Naive thymus-derived CD4-positive, alpha-beta T cell (primary cell): ENCODE measurements at regions not wholly inside any gene's neighbourhood (a gene's known extent, or its start where the extent isn't known, plus 50 kb on each side); places are given as distances from the start of the nearest gene placed in this dataset.

Source experiments
- ATAC-seq: fragments of 150-1000 bp; cut with Tn5 transposase; 2 replicates; pipeline ENCODE4 v1.10.0; 2021; ENCODE audit warnings: mild to moderate bottlenecking, moderate library complexity
- CTCF ChIA-PET: fragments of 350-600 bp; sonication (Branson Sonifier 250); formaldehyde crosslinking; loops from one replicate; lab custom pipeline; 2021; ENCODE audit warnings: antibody characterized with exemption; lab: Charles Lee
- POLR2A ChIA-PET: fragments of 350-600 bp; sonication (Branson Sonifier 250); formaldehyde crosslinking; loops from one replicate; lab custom pipeline; 2021; ENCODE audit warnings: antibody characterized with exemption, inconsistent platforms; lab: Charles Lee
- DNase-seq, 9 donors: peaks; one replicate each; pipeline versions ENCODE4 v3.0.0 to v3.0.0-alpha.2; 2020 to 2022; ENCODE audit warnings: mixed read lengths in 1 of 9
- H3K27ac ChIP-seq: one replicate; pipeline ENCODE4 v1.7.0; 2013; ENCODE audit warnings: mild to moderate bottlenecking, low read depth, low read length, moderate library complexity
- H3K27me3 ChIP-seq, 2 donors: one replicate each; pipeline ENCODE4 v1.7.0; 2013; ENCODE audit warnings: low read length in 2 of 2, mild to moderate bottlenecking in 2 of 2, moderate library complexity in 2 of 2; ENCODE audit not compliant: control insufficient read depth in 2 of 2, insufficient read depth in 2 of 2
- H3K36me3 ChIP-seq, 3 experiments: 1 replicate in 2 of 3; 2 replicates in 1 of 3; pipeline ENCODE4 v1.7.0; 2013; ENCODE audit warnings: low read length in 3 of 3, mild to moderate bottlenecking in 3 of 3, moderate library complexity in 1 of 3; ENCODE audit not compliant: insufficient read depth in 3 of 3, control insufficient read depth in 2 of 3
- H3K4me1 ChIP-seq, 2 donors: one replicate each; pipeline ENCODE4 v1.7.0; 2013; ENCODE audit warnings: low read length in 2 of 2, mild to moderate bottlenecking in 2 of 2, moderate library complexity in 1 of 2; ENCODE audit not compliant: control insufficient read depth in 2 of 2, insufficient read depth in 2 of 2
- H3K4me3 ChIP-seq: 2 replicates; pipeline ENCODE4 v1.7.0; 2013; ENCODE audit warnings: mild to moderate bottlenecking, low read length
- H3K9me3 ChIP-seq, 3 experiments: 1 replicate in 2 of 3; 2 replicates in 1 of 3; pipeline ENCODE4 v1.7.0; 2013; ENCODE audit warnings: low read length in 3 of 3; ENCODE audit not compliant: control insufficient read depth in 2 of 3
- H3K27ac Mint-ChIP-seq, 9 donors: one replicate each; pipeline ENCODE4 v1.8.0; 2020 to 2022; ENCODE audit warnings: mixed read lengths in 9 of 9, mild to moderate bottlenecking in 8 of 9, moderate library complexity in 5 of 9, inconsistent platforms in 2 of 9
- H3K27me3 Mint-ChIP-seq, 5 donors: one replicate each; pipeline ENCODE4 v1.8.0; 2021 to 2022; ENCODE audit warnings: mixed read lengths in 5 of 5, mild to moderate bottlenecking in 1 of 5
- H3K36me3 Mint-ChIP-seq, 5 donors: one replicate each; pipeline ENCODE4 v1.8.0; 2020 to 2022; ENCODE audit warnings: mixed read lengths in 5 of 5, mild to moderate bottlenecking in 3 of 5, inconsistent platforms in 1 of 5
- H3K4me1 Mint-ChIP-seq, 7 donors: one replicate each; pipeline ENCODE4 v1.8.0; 2020 to 2022; ENCODE audit warnings: mixed read lengths in 7 of 7, mild to moderate bottlenecking in 3 of 7, inconsistent platforms in 1 of 7
- H3K4me3 Mint-ChIP-seq, 10 donors: one replicate each; pipeline ENCODE4 v1.8.0; 2020 to 2022; ENCODE audit warnings: mild to moderate bottlenecking in 10 of 10, mixed read lengths in 10 of 10, moderate library complexity in 6 of 10, inconsistent platforms in 2 of 10
- H3K9me3 Mint-ChIP-seq, 11 donors: one replicate each; pipeline ENCODE4 v1.8.0; 2020 to 2022; ENCODE audit warnings: mixed read lengths in 11 of 11, mild to moderate bottlenecking in 4 of 11, inconsistent platforms in 1 of 11, moderate library complexity in 1 of 11
- intact Hi-C, 2 donors: fragments of 100-400 bp; cut with micrococcal nuclease; formaldehyde crosslinking; loops; one replicate each; pipeline ENCODE4 v1.15.1; 2023

DNA sequence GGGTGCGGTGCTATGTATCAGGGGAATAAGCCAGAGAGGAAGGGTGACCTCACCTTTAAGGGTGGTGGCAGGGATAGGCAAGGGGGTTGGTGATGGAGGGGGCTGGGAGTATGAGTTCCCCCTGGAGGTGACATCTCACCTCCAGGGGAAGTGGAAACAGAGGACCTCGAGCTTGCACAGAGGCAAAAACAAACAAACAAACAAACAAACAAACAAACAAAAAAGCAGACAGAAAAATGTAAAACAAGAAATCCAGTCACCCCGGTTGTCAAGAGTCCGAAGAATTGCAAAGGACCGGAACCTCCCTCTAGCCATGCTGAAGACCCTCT lies 112.2 kb upstream of the MYL2 start:
- Histone ChIP-seq H3K36me3 (no peaks in the 10 kb centered on the region), H3K27ac (no peak overlapping the region), H3K27me3 (peaks cover 10 to 33% of the 10 kb centered on the region in 2 donors), H3K4me1 (peaks cover 0 to 24% of the 10 kb centered on the region in 2 donors), H3K4me3 (no peak overlapping the region), H3K9me3 (no peaks in the 10 kb centered on the region)
- no peak overlapping the region for H3K27ac Mint-ChIP-seq
- H3K4me1 Mint-ChIP-seq, result peaks cover 12 to 28% (median 23%) of the 10 kb centered on the region in 7 donors
- ChIA-PET CTCF (no interaction called here), POLR2A (no interaction called here)
- no peaks in the 10 kb centered on the region for H3K9me3 Mint-ChIP-seq
- H3K36me3 Mint-ChIP-seq, result peaks cover 0 to 1% (median 0%) of the 10 kb centered on the region in 5 donors
- no peak for DNase-seq
- no peak for ATAC-seq
- peaks cover 47 to 81% (median 55%) of the 10 kb centered on the region in 5 donors for H3K27me3 Mint-ChIP-seq
- intact Hi-C loops, result loop anchor here in 1 of 2 donors (10.0 kb wide), 1 partner anchor 62 kb away; no protein-coding TSS in a partner anchor
- H3K4me3 Mint-ChIP-seq, result peak overlapping the region; percentile 48 to 93 (median 66)

DNA sequence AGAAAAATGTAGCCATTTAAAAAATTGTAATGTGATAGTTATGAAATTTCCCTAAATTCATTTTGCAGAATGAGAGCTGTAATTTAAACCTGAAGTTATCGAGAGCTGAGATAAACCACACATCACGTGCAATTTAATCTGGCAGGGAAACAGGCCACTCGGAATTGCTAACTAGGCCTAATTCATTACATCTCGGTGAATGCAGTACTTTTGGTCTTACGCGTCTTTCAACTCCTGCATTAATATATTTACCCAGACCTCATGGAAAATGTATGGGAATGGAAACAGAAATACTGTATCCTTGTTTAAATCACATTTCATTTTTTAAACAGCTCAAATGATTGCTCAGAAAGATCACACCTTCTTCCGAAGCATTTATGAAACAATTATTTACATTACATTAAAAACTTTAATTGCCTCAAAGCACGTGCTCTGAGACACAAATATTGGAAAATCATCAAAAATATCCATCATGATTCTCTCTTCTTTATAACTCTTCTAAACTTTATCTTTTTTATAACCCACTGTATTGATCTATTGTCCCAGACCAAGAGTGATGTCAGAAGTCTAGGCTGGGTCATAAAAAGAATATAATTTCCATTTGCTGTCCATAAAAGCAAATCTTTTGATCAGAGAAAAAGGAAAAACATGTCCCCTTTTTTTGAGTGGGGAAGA lies 111.7 kb upstream of the MYL2 start:
- H3K27me3 ChIP-seq, result peaks cover 10 to 33% of the 10 kb centered on the region in 2 donors
- ATAC-seq (no peak), DNase-seq (no peak)
- Mint-ChIP-seq H3K27ac (no peak overlapping the region), H3K4me1 (peaks cover 12 to 25% (median 23%) of the 10 kb centered on the region in 7 donors), H3K27me3 (peaks cover 42 to 79% (median 50%) of the 10 kb centered on the region in 5 donors), H3K9me3 (no peaks in the 10 kb centered on the region), H3K36me3 (peaks cover 0 to 1% (median 0%) of the 10 kb centered on the region in 5 donors), H3K4me3 (peak overlapping the region; percentile 48 to 93 (median 66))
- H3K4me3 ChIP-seq, result no peak overlapping the region
- no peaks in the 10 kb centered on the region for H3K9me3 ChIP-seq
- H3K4me1 ChIP-seq, result peaks cover 0 to 24% of the 10 kb centered on the region in 2 donors
- POLR2A ChIA-PET, result no interaction called here
- H3K36me3 ChIP-seq, result no peaks in the 10 kb centered on the region
- no peak overlapping the region for H3K27ac ChIP-seq
- CTCF ChIA-PET, result no interaction called here
- intact Hi-C loops, result loop anchor here in 1 of 2 donors (10.0 kb wide), 1 partner anchor 63 kb away; no protein-coding TSS in a partner anchor

DNA sequence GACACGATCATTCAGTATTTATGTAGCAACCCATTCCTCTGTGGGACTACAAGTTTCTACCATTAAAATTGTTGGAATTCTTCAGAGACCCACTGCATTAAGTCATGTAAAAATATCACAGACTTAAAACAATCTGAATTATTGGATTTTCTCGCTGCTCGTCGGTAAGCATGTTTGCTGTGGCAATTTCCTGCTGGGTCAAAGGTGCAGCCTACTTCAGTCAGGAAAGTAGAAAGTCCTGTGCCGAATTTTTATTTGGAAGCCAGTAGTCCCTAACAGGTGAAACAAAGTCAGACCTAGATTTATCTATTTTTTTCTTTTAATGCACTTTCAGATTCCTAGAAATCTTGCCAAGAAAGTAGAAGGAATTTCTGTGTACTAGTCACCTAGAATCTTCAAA lies 110.4 kb upstream of the MYL2 start:
- Histone ChIP-seq H3K27ac (no peak overlapping the region), H3K9me3 (no peaks in the 10 kb centered on the region), H3K36me3 (no peaks in the 10 kb centered on the region), H3K4me1 (peaks cover 0 to 16% of the 10 kb centered on the region in 2 donors), H3K4me3 (no peak overlapping the region), H3K27me3 (peaks cover 10 to 27% of the 10 kb centered on the region in 2 donors)
- peaks cover 33 to 77% (median 45%) of the 10 kb centered on the region in 5 donors for H3K27me3 Mint-ChIP-seq
- intact Hi-C loops, result loop anchor here in 1 of 2 donors (10.0 kb wide), 1 partner anchor 64 kb away; no protein-coding TSS in a partner anchor
- no peak for DNase-seq
- POLR2A ChIA-PET, result no interaction called here
- H3K36me3 Mint-ChIP-seq, result peaks cover 0 to 1% (median 0%) of the 10 kb centered on the region in 5 donors
- no peak for ATAC-seq
- H3K4me1 Mint-ChIP-seq, result peaks cover 7 to 16% (median 16%) of the 10 kb centered on the region in 7 donors
- CTCF ChIA-PET, result no interaction called here
- H3K9me3 Mint-ChIP-seq, result no peaks in the 10 kb centered on the region
- H3K4me3 Mint-ChIP-seq, result no peak overlapping the region
- no peak overlapping the region for H3K27ac Mint-ChIP-seq

DNA sequence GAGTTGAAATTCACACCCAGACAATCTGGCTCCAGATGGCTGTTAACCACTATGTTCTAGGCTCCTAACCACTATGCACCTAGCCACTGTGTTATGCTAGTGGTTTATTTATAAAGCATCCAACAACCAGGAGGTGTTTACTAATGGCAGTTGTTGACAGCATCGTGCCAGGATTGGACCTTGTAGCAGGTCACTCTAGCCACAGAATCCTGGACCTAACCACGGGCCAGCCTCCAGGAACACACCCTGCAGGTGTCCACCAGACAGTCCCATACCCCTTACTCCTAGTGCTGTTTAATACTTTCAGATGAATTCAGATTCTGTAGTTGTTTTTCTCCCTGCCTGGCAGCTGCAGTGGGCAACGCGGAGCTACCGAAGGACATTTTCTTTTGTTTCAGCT lies 109.4 kb upstream of the MYL2 start:
- no peak overlapping the region for H3K27ac Mint-ChIP-seq
- Histone ChIP-seq H3K36me3 (no peaks in the 10 kb centered on the region), H3K4me3 (no peak overlapping the region), H3K27ac (no peak overlapping the region), H3K9me3 (no peaks in the 10 kb centered on the region), H3K27me3 (peaks cover 10 to 18% of the 10 kb centered on the region in 2 donors), H3K4me1 (peaks cover 0 to 5% of the 10 kb centered on the region in 2 donors)
- ATAC-seq (no peak), DNase-seq (no peak)
- POLR2A ChIA-PET, result interaction anchor here (0.5 kb wide), 1 partner anchor 283 kb away, joined by 4 read pairs; no protein-coding TSS in a partner anchor
- CTCF ChIA-PET, result no interaction called here
- H3K27me3 Mint-ChIP-seq, result peaks cover 23 to 71% (median 37%) of the 10 kb centered on the region in 5 donors
- intact Hi-C loops, result loop anchor here in 1 of 2 donors (10.0 kb wide), 1 partner anchor 65 kb away; no protein-coding TSS in a partner anchor
- H3K36me3 Mint-ChIP-seq, result peaks cover 0 to 1% (median 0%) of the 10 kb centered on the region in 5 donors
- no peak overlapping the region for H3K4me3 Mint-ChIP-seq
- no peaks in the 10 kb centered on the region for H3K9me3 Mint-ChIP-seq
- H3K4me1 Mint-ChIP-seq, result peaks cover 0 to 9% (median 6%) of the 10 kb centered on the region in 7 donors

DNA sequence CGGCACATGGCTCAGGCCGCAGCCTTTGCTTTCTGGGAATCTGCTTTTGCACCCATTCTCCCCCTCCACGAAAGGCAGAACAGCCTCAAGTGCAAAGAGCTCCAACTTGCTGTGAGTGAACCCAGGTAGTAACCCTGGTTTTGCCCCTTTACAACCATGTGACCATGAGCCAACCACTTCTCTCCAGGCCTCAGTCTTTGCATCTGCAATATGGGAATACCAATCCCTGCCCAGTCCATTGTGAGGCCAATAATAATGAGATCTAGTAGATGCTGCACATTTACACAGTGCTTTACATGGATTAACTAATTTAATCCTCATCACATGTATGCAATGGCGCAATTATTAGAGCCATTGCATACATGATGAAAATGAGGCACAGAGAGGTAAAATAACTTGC lies 108.9 kb upstream of the MYL2 start:
- peaks cover 0 to 14% (median 10%) of the 10 kb centered on the region in 7 donors for H3K4me1 Mint-ChIP-seq
- Histone ChIP-seq H3K36me3 (no peaks in the 10 kb centered on the region), H3K4me1 (peaks cover 0 to 8% of the 10 kb centered on the region in 2 donors), H3K27ac (no peak overlapping the region), H3K27me3 (peaks cover 10 to 18% of the 10 kb centered on the region in 2 donors), H3K9me3 (no peaks in the 10 kb centered on the region), H3K4me3 (no peak overlapping the region)
- peaks cover 0 to 1% (median 0%) of the 10 kb centered on the region in 5 donors for H3K36me3 Mint-ChIP-seq
- ATAC-seq (no peak), DNase-seq (no peak)
- ChIA-PET CTCF (no interaction called here), POLR2A (interaction anchor here (0.5 kb wide), 1 partner anchor 283 kb away, joined by 4 read pairs; no protein-coding TSS in a partner anchor)
- H3K4me3 Mint-ChIP-seq, result no peak overlapping the region
- peaks cover 23 to 72% (median 37%) of the 10 kb centered on the region in 5 donors for H3K27me3 Mint-ChIP-seq
- intact Hi-C loops, result no loop called here
- no peak overlapping the region for H3K27ac Mint-ChIP-seq
- H3K9me3 Mint-ChIP-seq, result no peaks in the 10 kb centered on the region

DNA sequence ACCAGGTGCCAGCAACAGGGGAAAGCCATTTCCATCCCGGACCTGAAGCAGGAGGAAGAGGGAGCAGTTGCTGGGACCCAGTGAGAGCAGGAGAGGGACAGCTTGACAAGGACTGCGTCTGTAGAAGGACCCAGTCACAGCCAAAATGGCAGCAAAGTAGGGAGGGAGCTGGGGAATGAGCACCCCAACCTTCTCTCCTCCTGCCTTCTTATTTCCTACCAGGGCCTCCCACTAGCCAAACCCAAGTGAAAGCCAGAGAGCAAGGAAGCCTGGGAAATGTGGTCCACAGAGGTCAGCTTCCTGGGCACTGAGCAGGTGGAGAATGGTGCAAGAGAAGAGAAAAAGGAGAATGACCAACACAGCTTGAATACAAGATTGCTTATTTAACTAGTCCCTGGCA lies 108.5 kb upstream of the MYL2 start:
- H3K4me3 Mint-ChIP-seq, result no peak overlapping the region
- peaks cover 0 to 12% of the 10 kb centered on the region in 2 donors for H3K4me1 ChIP-seq
- peaks cover 10 to 18% of the 10 kb centered on the region in 2 donors for H3K27me3 ChIP-seq
- H3K4me1 Mint-ChIP-seq, result peaks cover 0 to 16% (median 12%) of the 10 kb centered on the region in 7 donors
- no peak overlapping the region for H3K27ac Mint-ChIP-seq
- ATAC-seq (no peak), DNase-seq (no peak)
- H3K9me3 Mint-ChIP-seq, result no peaks in the 10 kb centered on the region
- no peak overlapping the region for H3K27ac ChIP-seq
- ChIA-PET POLR2A (no interaction called here), CTCF (no interaction called here)
- peaks cover 23 to 73% (median 37%) of the 10 kb centered on the region in 5 donors for H3K27me3 Mint-ChIP-seq
- intact Hi-C loops, result no loop called here
- no peak overlapping the region for H3K4me3 ChIP-seq
- no peaks in the 10 kb centered on the region for H3K36me3 ChIP-seq
- no peaks in the 10 kb centered on the region for H3K9me3 ChIP-seq
- H3K36me3 Mint-ChIP-seq, result peaks cover 0 to 1% (median 0%) of the 10 kb centered on the region in 5 donors
